Heart left ventricle (tissue), 13 donors: ENCODE measurements at regions not wholly inside any gene's neighbourhood (a gene's known extent, or its start where the extent isn't known, plus 50 kb on each side); places are given as distances from the start of the nearest gene placed in this dataset.

ENCODE experiments used
- CTCF ChIP-seq, 12 donors: fragments of 200-600 bp; sonication (generic) in 4 of 12; IDR thresholded peaks; one replicate each; pipeline versions ENCODE4 v1.5.0 to v1.8.0; 2018 to 2022; ENCODE audit warnings: antibody characterized with exemption in 12 of 12, mild to moderate bottlenecking in 5 of 12
- POLR2A ChIP-seq, 2 donors: fragments of 450-650 bp; IDR thresholded peaks; one replicate each; pipeline ENCODE4 v1.6.1; 2017; ENCODE audit warnings: antibody characterized with exemption in 2 of 2, mild to moderate bottlenecking in 2 of 2, moderate library complexity in 2 of 2
- donor health status: ischemic (EF 13 %, LVEDD 7.1; RV severe dilation, severe dysfunction).
- donor health status: DM: no; HTN: yes; CAD: no.
- donor health status: DM: no; HTN: no; CAD: no.
- donor health status: ischemic (EF 25% LVEDD 6.9; RV normal size, moderate dysfunction).
- donor health status: ischemic (EF 25% LVEDD 5.7; RV mildly dilated, moderate dysfunction).
- donor health status: ischemic (EF 35%, LVEDD 5.7; RV mildly dilated, moderate dysfunction).
- donor health status: nonischemic (EF 11% LVEDD 7.7; RV severe dilation, severe dysfunction).
- donor health status: DM: yes; HTN: yes; CAD: no.
- donor health status: PGD.
- donor health status: ischemic (EF 29% LVEDD 5.4; RV normal size, mild dysfunction).
- donor health status: nonischemic (EF 23%, LVEDD 6.1; RV moderate dilation, normal function).

- TF ChIP-seq POLR2A (IDR thresholded peaks at IDR 0.05) (no peak), CTCF (IDR thresholded peaks at IDR 0.05) (no peak)
These were observed 456.4 kb downstream of the CCSER2 start for GRCh38 chr10:84784749-84785148.
